ENCODE measurements at regions not wholly inside any gene's neighbourhood (a gene's known extent, or its start where the extent isn't known, plus 50 kb on each side); places are given as distances from the start of the nearest gene placed in this dataset.

GRCh38 chr21:15604413-15604812 is 125.4 kb upstream of the USP25 start:
- Histone ChIP-seq H3K4me3 (no peak overlapping the region), H3K27ac (no peak overlapping the region), H3K4me2 (no peak overlapping the region), H3K36me3 (no peaks in the 10 kb centered on the region), H3K27me3 (no peaks in the 10 kb centered on the region), H3K79me2 (ENCODE audit: low read depth) (no peaks in the 10 kb centered on the region), H3K9me3 (ENCODE audit: low read depth) (no peaks in the 10 kb centered on the region), H3F3A (ENCODE audit: low read depth) (no peaks in the 10 kb centered on the region), H3K4me1 (no peaks in the 10 kb centered on the region), H4K20me1 (ENCODE audit: low read depth) (no peaks in the 10 kb centered on the region), H3K9ac (no peak overlapping the region), H2AFZ (replicated peaks) (no peak overlapping the region)
- H3K4me3 Mint-ChIP-seq, result no peak overlapping the region
- no peaks in the 10 kb centered on the region for H3K4me1 Mint-ChIP-seq
- no peak for TF ChIP-seq EZH2phosphoT487 (IDR thresholded peaks at IDR 0.05)
- no peak for TF ChIP-seq EZH2 (IDR thresholded peaks at IDR 0.05)
- no peak for TF ChIP-seq CTCF (IDR thresholded peaks at IDR 0.05)
- no peak overlapping the region for H3K27ac Mint-ChIP-seq
- H3K9me3 Mint-ChIP-seq, result no peaks in the 10 kb centered on the region
- no peaks in the 10 kb centered on the region for H3K27me3 Mint-ChIP-seq (ENCODE audit: insufficient read depth, low read depth)
- no peak for DNase-seq (ENCODE audit: low spot score)
- no peaks in the 10 kb centered on the region for H3K36me3 Mint-ChIP-seq

- Mint-ChIP-seq H3K4me1 (peaks cover 8% of the 10 kb centered on the region), H3K4me3 (no peak overlapping the region), H3K27me3 (ENCODE audit: insufficient read depth, low read depth) (peaks cover 2% of the 10 kb centered on the region), H3K27ac (no peak overlapping the region), H3K36me3 (no peaks in the 10 kb centered on the region), H3K9me3 (no peaks in the 10 kb centered on the region)
- no peak overlapping the region for H3K4me3 ChIP-seq
- no peak for TF ChIP-seq EZH2 (IDR thresholded peaks at IDR 0.05)
- H3K79me2 ChIP-seq (ENCODE audit: low read depth), result no peaks in the 10 kb centered on the region
- peaks cover 10% of the 10 kb centered on the region for H3K4me1 ChIP-seq
- H2AFZ ChIP-seq (replicated peaks), result no peak overlapping the region
- no peak overlapping the region for H3K9ac ChIP-seq
- H3F3A ChIP-seq (ENCODE audit: low read depth), result no peaks in the 10 kb centered on the region
- no peak overlapping the region for H3K4me2 ChIP-seq
- no peaks in the 10 kb centered on the region for H4K20me1 ChIP-seq (ENCODE audit: low read depth)
- H3K27me3 ChIP-seq, result no peaks in the 10 kb centered on the region
- H3K27ac ChIP-seq, result no peak overlapping the region
- no peak for DNase-seq (ENCODE audit: low spot score)
- no peaks in the 10 kb centered on the region for H3K9me3 ChIP-seq (ENCODE audit: low read depth)
- no peaks in the 10 kb centered on the region for H3K36me3 ChIP-seq
Observed at GRCh38 chr21:15614766-15615165, 115.0 kb upstream of the USP25 start.

GRCh38 chr21:15616864-15617574 is 112.8 kb upstream of the USP25 start:
- Histone ChIP-seq H3K4me3 (no peak overlapping the region), H3F3A (ENCODE audit: low read depth) (no peaks in the 10 kb centered on the region), H3K4me1 (peaks cover 10% of the 10 kb centered on the region), H3K4me2 (no peak overlapping the region), H3K9ac (no peak overlapping the region), H4K20me1 (ENCODE audit: low read depth) (no peaks in the 10 kb centered on the region), H3K79me2 (ENCODE audit: low read depth) (no peaks in the 10 kb centered on the region), H3K9me3 (ENCODE audit: low read depth) (no peaks in the 10 kb centered on the region), H3K36me3 (no peaks in the 10 kb centered on the region), H3K27me3 (no peaks in the 10 kb centered on the region), H3K27ac (no peak overlapping the region), H2AFZ (replicated peaks) (no peak overlapping the region)
- no peaks in the 10 kb centered on the region for H3K36me3 Mint-ChIP-seq
- H3K27me3 Mint-ChIP-seq (ENCODE audit: insufficient read depth, low read depth), result peaks cover under 1% of the 10 kb centered on the region
- no peaks in the 10 kb centered on the region for H3K9me3 Mint-ChIP-seq
- TF ChIP-seq EZH2 (IDR thresholded peaks at IDR 0.05) (no peak), EZH2phosphoT487 (IDR thresholded peaks at IDR 0.05) (no peak), CTCF (IDR thresholded peaks at IDR 0.05) (no peak)
- H3K4me1 Mint-ChIP-seq, result peaks cover 8% of the 10 kb centered on the region
- H3K4me3 Mint-ChIP-seq, result no peak overlapping the region
- DNase-seq (ENCODE audit: low spot score), result no peak
- no peak overlapping the region for H3K27ac Mint-ChIP-seq

GRCh38 chr21:15617964-15618363 is 111.8 kb upstream of the USP25 start:
- Histone ChIP-seq H3K4me1 (peaks cover 10% of the 10 kb centered on the region), H3K9ac (no peak overlapping the region), H3K27me3 (no peaks in the 10 kb centered on the region), H3K27ac (no peak overlapping the region), H3F3A (ENCODE audit: low read depth) (no peaks in the 10 kb centered on the region), H3K4me2 (peak overlapping the region; percentile 11), H3K9me3 (ENCODE audit: low read depth) (no peaks in the 10 kb centered on the region), H3K36me3 (no peaks in the 10 kb centered on the region), H3K79me2 (ENCODE audit: low read depth) (no peaks in the 10 kb centered on the region), H3K4me3 (no peak overlapping the region), H2AFZ (replicated peaks) (no peak overlapping the region), H4K20me1 (ENCODE audit: low read depth) (no peaks in the 10 kb centered on the region)
- Mint-ChIP-seq H3K27me3 (ENCODE audit: insufficient read depth, low read depth) (no peaks in the 10 kb centered on the region), H3K27ac (no peak overlapping the region), H3K4me1 (peaks cover 8% of the 10 kb centered on the region), H3K9me3 (no peaks in the 10 kb centered on the region), H3K36me3 (no peaks in the 10 kb centered on the region), H3K4me3 (no peak overlapping the region)
- DNase-seq (ENCODE audit: low spot score), result peak; percentile 44
- TF ChIP-seq CTCF (IDR thresholded peaks at IDR 0.05), result no peak
- no peak for TF ChIP-seq EZH2 (IDR thresholded peaks at IDR 0.05)
- no peak for TF ChIP-seq EZH2phosphoT487 (IDR thresholded peaks at IDR 0.05)

Data from neural progenitor cell (in vitro differentiated cells).